Uterus (tissue), 2 donors: ENCODE measurements at regions not wholly inside any gene's neighbourhood (a gene's known extent, or its start where the extent isn't known, plus 50 kb on each side); places are given as distances from the start of the nearest gene placed in this dataset.

Experiments
- CTCF ChIP-seq, 4 experiments: fragments of 200-600 bp in 2 of 4; fragments of 450-650 bp in 2 of 4; sonication (generic) in 2 of 4; IDR thresholded peaks; one replicate each; pipeline ENCODE4 v1.5.1; 2016 to 2019; ENCODE audit warnings: antibody characterized with exemption in 4 of 4, mild to moderate bottlenecking in 2 of 4, moderate library complexity in 1 of 4
- POLR2A ChIP-seq, 2 donors: fragments of 450-650 bp; IDR thresholded peaks; one replicate each; pipeline ENCODE4 v1.6.1; 2016; ENCODE audit warnings: antibody characterized with exemption in 2 of 2, mild to moderate bottlenecking in 1 of 2, moderate library complexity in 1 of 2

DNA sequence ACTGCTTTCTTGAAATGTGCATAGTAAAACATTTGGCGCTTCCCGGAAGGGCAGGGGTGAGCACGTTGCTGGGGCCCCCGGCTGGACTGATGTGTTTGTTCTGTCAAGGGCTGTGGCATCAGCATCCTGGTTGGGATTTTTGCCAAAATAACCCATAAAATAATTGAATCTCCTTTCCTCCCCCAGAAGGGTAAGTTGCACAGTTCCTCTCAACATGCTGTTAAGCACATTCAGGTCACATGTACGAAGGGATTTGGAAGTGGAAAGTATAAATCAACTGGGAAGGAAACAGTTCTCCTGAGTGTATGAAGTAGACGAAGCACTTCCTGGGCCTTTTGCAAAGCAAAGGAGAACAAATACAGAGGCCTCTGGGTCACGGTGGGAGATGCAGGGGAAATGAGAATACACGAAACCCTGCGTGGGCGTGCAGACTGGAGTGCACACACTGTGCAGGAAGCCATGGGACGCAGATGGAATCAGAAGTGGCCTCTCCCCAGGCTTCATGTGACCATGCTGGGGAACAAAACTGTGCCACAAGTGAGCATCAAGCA is 183.9 kb downstream of the LPIN1 start:
- TF ChIP-seq CTCF (IDR thresholded peaks at IDR 0.05) = no peak
- no peak for TF ChIP-seq POLR2A (IDR thresholded peaks at IDR 0.05)
